Left kidney (tissue), 1 donor: ENCODE measurements at regions not wholly inside any gene's neighbourhood (a gene's known extent, or its start where the extent isn't known, plus 50 kb on each side); places are given as distances from the start of the nearest gene placed in this dataset.
A peak's percentile ranks its signal among the peaks of the same experiment; 100 is the strongest.

Experiments
- DNase-seq: peaks from one replicate; pipeline ENCODE4 v3.0.0-alpha.2; 2013

DNA sequence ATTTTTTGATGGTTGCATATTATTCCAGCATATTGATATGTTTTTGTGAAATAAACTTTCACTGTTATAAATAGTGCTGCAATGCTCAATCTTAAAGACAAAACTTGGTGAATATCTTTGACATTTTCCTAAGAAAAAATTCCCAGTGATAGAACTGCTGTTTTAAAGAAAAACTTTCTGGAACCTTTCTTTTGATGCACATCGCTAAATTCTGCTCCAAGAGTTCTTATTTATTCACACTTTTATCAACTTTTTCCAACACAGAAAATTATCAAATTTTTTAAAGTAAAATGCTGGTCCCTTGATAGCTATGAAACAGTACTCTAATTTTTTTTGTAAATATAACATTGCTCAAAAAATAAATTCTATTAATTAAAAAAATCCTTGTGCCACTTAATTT lies 196.6 kb downstream of the HS3ST3A1 start:
- no peak for DNase-seq

DNA sequence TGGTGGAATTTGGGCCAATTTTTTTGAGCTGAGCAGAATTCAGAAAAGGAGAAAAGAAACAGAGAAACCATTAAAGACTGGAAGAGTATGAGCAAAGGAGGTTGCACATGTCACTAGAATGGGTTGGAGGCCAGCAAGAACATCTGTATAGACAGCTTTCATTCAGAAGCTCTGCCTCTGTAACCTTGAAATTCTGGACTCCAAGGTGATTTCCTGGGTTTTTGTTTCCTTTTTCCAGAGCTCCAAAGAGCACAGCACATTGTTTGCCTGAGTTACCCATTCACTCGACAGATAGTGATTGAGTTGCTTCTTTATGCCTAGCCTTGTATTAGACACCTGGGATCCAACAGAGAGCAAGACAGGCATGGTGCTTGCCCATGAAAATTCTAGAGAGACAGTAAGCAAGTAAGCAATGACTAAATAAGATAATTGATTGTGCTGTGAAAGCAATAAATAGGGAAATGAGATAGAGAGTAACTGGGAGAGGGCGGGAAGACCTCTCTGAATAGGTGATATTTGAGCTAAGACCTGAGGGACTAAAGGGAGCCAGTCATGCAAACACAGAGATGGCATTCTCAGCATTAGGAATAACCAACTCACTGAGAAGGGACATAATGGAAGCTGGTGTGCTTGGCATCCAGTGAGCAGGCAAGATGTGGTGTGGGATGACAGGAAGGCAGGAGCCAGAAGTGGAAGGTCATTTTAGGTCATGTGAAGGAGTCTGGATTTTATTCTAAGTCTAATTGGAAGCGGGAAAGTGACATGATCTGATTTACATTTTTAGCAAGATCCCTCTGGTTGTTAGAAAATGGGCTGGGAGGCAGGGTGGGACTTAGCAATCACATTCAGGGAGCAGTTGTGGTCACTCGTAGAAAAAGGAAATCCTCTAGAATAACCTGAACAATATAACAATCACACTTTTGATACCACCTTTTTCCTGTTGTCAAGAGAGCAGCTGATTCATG lies 197.5 kb downstream of the HS3ST3A1 start:
- no peak for DNase-seq

DNA sequence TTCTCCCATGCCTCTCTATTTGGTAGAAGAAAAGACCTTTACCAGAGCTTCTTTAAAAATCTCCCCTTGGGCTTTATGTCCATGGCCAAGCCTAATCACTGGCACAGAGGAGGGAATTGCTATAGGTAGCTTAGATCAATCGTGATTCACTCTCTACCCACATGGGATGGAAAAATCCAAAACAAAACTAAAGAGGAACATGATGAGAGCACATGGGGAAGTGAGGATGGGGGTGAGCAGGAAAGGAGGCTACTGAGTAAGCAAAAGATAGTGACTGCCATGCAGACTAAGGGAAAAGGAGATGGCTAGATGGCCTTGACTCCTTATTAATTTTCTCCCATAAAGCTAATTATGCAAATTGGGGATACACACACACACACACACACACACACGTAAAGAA lies 201.2 kb downstream of the HS3ST3A1 start:
- no peak for DNase-seq

DNA sequence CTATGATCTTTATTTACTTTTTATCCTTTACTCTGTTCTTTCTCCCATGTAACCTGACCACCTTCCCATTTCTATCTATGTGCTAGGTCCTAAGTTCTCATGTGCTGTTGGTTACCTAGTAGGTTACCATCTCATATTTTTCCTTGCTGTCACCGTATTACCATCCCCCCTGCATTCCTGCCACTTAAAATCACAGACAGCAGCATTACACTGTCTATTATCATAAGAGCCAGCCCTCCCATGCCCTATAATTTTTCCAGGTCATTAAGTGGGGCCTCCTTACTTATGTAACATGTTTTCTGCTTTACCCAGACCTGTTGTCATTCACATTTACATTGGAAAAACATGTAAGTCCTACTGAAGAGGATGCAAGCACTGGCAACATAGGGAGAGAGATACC lies 202.9 kb downstream of the HS3ST3A1 start:
- DNase-seq = no peak

DNA sequence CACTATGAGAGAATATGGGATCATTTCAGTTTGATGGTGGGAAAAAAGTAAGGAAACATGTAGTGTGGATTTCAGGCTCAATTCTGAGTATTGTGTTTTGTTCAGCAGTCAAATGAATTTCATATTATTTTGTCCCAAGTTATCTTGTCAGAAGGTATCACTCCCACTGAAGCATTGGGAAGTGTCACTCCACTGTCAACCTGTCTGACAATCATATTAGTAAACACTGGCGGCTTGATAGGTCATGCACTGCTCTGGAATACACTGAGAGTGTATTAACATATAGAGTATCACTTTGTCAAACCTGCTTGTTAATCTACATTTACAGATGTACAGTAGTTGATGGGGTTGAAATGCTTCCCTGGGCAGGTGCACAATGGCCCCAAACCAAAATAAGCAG lies 203.6 kb downstream of the HS3ST3A1 start:
- DNase-seq = no peak

DNA sequence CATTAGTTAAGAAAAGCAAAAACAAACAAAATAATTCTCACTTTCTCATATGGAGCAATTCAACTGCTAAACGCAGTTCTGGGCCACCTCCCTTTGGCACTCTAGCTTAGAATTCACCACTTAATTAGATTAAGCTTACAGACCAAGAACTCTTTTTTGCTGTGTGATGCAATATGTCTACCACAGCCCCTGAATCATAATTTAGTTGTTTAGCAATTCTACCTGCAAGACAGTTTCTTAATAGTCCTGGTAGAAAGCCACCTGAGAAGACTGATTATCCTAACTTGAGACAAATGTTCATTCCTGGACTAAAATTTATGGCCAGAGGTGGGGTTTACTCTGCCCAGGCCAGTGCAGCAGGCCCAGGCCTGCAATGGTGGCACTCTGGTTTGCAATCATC lies 205.9 kb downstream of the HS3ST3A1 start:
- no peak for DNase-seq

DNA sequence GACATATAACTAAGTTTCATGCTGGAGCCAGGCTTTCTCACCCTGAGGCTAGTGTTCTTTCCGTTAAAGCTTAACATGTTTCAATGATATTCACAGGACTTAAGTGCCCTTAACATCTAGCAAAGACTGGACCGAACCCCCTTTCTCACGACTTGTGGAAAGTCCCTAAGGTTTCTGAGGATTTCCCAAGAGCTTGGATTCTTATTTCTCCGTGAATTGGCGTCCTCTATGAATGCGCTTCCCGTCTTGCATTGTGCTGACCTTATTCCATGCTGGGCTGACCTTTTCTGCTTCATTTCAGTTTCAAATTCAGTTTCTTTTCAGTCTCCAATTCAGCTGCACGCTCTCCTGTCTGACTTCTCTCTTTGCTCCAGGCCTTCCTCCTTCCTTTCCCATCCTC lies 206.4 kb downstream of the HS3ST3A1 start:
- DNase-seq = no peak

DNA sequence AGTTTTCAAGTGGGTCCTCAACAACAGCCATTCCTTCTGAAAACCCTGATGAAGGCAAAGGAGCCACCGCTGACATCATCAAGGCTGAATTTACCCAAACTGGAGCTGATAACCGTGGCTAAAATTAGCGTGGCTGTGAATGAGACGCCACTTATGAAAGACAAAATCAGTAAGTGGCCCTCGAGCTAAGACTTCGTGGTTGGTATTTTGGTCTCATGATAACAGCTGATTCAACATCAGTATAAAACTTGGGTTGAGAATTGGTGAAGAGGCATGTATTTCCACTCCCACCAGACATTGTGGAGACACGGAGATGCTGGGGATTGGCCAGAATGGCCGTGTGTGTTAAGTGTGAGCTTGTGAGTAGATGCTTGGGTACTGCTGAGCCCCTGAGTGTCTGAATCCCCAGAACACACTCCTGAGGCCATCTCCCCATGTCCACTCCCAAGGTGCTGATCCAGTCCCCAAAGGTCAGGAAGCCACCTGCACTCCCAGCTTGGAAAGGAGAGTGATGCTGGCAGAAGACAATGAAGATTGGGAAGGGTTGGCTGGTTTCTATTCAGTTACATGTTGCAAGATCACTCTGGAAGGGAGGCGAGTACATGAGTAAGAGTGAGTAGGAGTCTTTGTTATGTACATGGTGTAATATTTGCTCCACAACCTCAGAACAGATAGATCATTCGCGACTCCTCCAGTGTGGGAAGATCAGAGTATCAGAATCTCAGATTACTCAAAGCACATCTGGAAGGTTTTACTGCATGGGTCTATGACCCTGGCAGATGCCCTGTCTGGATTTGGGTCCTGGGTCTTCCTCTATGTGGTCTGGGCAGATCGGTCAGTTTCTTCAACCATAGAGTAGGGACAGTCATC lies 207.7 kb downstream of the HS3ST3A1 start:
- DNase-seq = no peak

DNA sequence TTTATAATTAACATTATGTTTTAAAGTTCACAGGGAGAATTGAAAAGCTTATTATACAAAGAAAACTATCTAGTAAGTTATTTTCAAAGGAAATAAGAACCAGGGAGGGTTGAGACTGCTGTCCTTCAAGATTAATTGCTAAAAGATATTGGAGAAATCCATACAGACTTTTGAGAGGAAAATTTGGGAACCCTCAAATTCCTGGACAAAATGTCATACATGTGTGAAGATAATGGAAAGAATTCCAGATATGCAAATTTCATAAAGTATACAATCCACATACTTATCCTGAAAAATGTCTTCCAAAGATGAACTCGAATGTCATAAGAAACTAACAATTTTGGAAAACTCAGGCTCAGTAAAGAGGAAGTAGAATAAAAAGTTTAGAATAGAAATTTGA lies 213.8 kb downstream of the HS3ST3A1 start:
- DNase-seq = no peak

DNA sequence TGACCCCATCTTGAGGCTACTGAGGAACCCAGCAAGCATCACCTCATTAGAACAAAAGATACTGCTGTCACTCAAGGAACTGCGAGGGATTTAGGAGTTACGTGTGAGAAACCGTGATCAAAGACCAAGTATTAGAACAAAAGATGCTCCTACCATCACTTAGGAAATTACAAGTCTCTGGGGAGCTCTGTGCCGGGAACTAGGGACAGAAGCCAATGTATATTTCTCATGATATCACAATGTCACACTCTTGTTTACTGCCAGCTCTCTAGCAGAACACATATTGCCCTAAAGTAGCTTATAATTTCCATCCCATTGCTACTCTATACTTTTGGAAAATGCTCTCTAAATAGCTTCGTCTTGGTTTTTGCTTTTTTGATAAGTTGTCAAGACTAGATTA lies 214.5 kb downstream of the HS3ST3A1 start:
- DNase-seq = no peak

DNA sequence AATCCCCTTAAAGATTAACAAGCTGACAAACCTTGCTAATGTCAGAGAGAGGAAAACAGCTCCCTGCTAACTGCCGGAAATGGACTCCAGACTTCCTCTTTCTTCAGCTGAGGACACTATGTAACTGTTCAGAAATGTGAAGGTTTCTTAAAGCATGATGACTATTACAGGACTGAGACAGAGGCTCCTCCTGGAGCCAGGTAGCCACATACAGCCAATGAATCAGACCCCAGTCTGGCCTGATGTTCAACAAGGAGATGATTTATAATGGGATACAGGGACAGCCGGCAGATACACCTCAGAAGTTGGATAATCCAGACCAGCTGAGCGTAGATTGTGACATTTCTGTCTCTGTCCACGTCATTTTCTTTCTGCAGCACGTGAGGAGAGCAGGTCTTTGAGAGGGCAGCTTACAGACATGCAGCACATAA lies 216.2 kb downstream of the HS3ST3A1 start:
- DNase-seq = no peak

DNA sequence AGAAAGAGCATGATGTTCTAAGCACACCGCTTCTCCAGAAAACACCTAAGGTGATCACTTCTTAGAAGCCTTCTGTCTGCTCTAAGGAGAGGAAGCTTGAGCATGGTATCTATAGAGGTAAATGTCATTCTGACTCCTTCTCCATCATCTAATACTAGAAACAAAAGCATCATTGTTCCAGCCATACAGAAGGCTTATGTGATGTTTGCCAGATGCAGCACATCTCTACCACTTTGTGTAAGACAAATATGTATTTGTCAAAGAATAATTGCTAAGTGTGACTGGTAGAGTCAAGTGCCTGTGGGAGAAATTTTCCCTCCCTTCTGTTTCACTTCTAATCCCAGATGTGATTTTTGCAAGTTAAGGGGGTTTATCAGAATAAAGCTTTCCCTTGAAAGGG lies 217.1 kb downstream of the HS3ST3A1 start:
- DNase-seq = no peak

DNA sequence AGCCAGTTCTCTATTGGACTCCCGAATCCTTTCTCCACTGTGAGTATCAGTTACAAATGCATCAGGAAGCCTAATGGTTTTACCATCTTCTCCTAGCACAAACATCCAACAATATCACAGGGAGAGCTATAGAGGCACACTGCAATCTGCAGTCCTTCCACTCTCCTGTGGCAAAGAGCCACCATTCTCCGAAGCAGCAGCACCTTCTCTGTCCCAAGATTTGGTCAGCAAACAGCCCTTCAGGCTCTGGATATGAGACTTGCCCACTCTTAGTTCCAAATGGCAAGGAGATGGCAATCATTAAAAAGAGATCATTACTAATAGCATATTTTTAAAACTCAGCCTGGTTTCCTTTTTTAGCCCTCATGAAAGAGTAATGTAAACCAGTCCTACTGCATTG lies 223.4 kb downstream of the HS3ST3A1 start:
- DNase-seq = no peak

DNA sequence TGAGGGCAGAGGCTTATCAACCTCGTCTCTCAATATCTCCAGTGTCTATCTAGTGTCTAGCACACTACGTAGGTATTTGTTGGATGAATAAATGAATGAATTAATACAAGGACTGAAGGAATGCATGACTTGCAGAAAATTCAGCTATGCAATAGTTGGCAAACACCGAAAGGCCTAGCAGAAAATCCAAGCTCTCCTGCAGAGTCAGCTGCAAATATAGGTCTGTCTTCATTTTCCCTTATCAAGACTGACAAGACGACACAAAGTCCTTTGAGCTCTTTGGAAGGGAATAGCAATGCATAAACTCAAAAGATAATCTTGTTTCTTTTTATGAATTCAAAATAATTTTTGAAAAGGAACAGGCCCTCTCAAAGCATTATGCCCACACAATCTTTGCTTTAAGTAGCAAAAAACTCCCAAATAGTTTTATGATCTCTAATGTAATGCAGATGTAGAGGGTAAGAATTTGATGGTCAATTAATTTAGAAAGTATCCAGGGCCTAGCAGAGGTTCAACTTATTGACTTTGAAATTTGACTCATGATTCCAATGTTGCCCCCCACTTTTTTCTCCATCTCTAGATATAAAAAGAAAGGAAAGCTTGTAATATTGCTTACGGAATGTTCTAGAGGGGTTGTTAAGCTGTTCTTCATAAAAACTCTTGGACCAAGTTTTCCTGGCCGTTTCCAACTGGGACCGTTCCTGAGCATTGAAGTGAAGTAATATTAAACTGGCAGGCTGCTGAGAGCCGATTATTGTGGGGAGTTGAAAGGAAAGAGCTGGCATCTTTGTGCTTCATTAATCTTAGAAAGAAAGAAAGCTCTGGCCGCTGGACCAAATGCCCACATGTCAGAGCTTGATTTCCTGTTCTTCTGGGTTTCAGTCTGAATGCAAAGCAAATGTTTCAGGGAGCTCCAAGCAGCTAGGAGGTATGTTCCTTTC lies 227.3 kb downstream of the HS3ST3A1 start:
- DNase-seq = peak; percentile 21

DNA sequence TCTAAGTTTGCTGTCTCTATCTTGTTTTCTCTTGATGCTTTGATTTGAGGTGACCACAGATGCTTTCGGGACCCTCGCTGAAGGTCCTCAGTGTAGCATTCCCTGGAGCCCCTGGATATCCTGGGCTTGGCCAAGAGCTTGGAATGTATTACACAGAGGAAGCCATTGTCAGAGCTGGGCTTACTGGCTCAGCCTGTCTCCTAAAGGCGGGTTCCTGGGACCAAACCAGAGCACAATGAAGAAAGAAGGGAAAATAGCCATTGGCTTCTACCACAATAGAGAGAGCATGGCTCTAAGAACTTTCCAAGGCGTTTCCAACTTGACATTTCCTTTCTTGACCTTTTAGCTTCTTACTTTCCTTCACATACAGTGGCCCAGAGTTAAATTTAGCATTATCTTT lies 229.3 kb downstream of the HS3ST3A1 start:
- DNase-seq = no peak

DNA sequence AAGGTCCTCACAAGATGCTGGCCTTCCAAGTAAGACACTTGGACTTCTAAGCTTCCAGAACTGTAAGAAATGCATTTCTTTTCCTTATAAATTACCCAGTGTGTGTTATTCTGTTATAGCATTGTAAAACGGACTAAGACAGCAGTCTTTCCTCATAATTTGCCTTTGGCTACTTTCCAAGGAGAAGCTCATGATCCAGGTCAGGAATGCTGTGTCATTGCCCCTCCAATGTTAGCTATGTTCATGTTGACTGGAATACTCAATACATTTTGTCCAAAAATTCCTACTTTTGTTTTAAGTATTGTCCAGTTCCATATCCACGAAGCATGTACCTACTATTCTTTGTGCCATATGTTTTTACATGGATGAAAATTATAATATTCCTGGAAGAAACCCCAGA lies 234.6 kb downstream of the HS3ST3A1 start:
- DNase-seq = no peak

DNA sequence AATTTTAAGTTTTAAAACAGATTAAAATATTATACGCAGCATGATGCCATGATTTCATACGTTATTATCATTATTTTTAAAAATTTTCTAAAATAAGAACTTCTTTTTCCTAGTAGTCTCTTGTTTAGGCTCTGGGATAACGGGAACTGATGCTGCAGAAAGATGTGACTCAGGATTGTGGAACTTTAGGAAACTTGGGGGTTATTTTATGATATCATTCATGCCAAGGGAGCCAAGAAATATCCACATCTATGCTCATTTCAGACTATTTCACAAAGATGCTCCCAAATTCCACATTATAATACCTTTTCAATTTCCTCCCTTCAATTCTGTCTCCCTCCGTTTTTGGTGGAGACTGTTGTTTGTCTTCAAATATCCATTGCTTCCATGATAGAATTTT lies 236.4 kb downstream of the HS3ST3A1 start:
- DNase-seq = no peak

DNA sequence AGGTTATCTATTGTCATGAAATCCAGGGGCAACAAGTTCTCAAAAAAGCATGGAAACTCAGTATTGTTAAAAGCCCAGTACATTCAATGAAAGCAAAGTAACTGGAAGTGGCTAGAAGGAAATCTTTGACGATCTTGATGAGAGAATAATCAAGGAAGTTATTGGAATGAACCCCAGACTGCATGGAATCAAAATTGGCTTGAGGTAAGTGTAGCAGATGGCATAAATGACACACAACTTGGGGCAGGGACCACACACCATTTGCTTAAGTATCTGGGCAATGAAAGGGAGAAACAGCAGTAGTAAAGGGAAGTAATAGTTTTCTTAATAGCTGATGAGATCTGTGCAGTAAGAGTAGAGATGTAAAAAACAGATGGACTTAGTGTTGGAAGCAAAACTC lies 238.0 kb downstream of the HS3ST3A1 start:
- no peak for DNase-seq

DNA sequence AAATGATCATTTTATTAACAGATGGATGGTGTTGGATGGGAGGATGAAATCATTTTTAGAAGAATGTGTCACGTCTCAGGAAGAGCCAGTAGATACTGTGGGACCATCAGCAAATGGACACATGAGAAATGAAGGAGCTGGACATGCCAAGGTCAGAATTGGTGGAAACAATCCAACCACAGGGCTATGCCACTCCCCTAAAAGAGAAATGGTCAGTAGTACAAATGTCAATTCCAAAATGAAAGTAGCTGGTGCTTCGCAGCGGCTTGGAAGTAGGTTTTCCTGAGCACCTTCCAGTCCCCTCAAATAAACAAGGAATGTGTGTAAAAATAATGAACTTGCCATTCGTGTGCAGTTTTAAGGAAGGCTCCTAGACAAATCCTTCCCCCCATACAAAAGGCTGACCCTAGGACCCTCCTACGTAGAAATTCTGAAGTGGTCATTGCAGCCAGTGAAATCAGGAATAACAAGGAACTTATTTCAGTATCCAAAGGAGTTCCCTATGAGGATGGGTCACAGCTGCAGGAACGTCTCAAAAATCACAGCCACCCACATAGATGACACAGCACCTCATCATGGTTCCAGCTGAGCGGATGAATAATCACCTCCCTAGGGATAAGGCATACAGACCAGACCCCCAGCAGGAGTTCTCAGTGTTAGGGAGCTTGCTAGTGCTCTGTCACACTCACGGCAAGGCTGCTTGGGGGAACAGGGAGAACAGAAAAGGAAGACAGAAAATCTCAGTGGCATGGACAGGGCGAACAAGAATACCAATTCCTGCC lies 239.2 kb downstream of the HS3ST3A1 start:
- no peak for DNase-seq

DNA sequence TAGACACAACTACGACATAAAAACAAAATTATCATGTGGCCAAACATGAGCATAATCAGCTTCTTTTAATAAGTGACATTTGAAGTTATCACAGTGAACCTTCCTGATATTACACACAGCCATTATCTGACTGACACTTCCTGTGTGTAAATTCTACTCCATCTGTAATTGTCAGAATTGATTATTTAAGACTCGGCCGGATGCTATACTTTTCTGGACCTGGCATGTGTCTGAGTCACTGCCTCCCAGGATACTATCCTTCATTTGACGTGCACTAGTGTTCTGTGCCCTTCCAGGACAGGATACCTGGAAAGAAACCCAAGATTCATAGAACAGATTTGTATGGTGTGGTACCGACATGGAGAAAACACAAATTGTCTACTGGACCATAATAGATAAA lies 242.0 kb downstream of the HS3ST3A1 start:
- no peak for DNase-seq

DNA sequence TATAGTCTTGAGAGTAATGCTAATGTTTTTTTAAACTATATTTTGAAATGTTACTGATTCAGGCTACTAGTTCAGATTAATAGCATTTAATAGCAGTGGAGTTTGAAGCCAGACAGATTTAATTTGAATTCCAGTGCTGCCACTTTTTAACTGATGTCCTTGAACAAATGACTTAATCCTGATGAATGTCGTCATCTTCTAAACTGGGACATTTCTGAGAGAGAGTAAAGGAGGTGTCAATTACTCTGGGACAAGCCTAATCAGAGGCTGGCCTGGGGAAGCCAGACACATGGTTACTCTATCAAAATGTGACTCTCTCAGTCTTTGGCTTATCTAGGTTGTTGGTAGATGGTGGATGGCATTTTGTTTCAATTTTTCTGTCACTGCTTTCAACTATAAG lies 246.7 kb downstream of the HS3ST3A1 start:
- no peak for DNase-seq
